ENCODE measurements at regions not wholly inside any gene's neighbourhood (a gene's known extent, or its start where the extent isn't known, plus 50 kb on each side); places are given as distances from the start of the nearest gene placed in this dataset.

DNA sequence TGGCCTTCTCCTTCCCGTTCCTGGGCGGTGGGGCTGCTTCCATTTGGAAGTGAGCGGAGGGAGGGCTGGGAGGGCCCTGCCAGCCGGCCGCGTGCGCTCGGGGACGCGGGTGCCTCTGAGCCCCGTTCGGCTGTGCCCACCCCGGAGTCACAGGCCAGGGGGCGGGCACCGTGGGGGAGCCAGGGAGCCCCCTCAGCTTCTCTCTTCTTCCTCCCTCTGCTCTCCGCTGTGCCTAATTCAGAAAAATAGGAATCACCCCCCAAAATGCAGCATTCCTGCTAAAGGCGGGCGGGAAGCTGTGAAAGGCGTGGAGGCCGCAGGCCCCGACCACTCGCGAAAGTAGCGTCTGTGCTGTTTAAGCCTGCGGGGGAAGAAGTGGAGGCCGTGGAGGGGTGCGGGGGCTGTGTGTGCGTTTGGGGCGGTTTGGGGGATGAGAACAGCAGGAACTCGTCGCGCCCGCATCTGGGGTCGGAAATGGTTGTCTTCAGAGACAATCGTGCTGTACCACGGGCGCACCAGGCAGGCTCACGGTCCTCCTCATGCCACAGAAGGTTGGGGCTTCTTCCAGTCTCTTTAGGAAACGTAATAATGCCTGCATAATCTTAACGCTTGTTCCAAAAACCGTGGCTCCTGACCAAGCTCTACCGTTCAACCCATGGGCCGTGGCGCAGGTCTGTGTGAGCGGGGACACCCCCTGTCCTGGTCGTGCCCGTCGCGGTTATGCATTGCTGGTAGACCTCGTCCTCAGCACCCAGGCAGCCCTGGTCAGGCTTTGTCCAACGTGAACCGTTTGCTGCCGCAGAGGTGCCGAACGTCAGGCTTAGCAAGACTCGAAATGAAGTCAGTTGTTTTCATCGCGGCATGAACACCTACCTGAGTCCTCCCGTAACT lies 110.4 kb upstream of the SOX1 start:
- H3K4me1 Mint-ChIP-seq = no peaks in the 10 kb centered on the region
- no peaks in the 10 kb centered on the region for H3K27me3 Mint-ChIP-seq
- TF ChIP-seq, protein P1, sequence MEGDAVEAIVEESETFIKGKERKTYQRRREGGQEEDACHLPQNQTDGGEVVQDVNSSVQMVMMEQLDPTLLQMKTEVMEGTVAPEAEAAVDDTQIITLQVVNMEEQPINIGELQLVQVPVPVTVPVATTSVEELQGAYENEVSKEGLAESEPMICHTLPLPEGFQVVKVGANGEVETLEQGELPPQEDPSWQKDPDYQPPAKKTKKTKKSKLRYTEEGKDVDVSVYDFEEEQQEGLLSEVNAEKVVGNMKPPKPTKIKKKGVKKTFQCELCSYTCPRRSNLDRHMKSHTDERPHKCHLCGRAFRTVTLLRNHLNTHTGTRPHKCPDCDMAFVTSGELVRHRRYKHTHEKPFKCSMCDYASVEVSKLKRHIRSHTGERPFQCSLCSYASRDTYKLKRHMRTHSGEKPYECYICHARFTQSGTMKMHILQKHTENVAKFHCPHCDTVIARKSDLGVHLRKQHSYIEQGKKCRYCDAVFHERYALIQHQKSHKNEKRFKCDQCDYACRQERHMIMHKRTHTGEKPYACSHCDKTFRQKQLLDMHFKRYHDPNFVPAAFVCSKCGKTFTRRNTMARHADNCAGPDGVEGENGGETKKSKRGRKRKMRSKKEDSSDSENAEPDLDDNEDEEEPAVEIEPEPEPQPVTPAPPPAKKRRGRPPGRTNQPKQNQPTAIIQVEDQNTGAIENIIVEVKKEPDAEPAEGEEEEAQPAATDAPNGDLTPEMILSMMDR (IDR thresholded peaks at IDR 0.05) = no peak
- ChIA-PET CTCF (no interaction called here), POLR2A (no interaction called here)
- no peaks in the 10 kb centered on the region for H3K9me3 Mint-ChIP-seq
- intact Hi-C loops (cut with micrococcal nuclease) = no loop called here
- no peak for DNase-seq
- ATAC-seq (ENCODE audit: low read depth) = no peak
- no peak overlapping the region for H3K27ac Mint-ChIP-seq
- H3K4me3 Mint-ChIP-seq = no peak overlapping the region
- H3K36me3 Mint-ChIP-seq (ENCODE audit: low read depth) = no peaks in the 10 kb centered on the region

DNA sequence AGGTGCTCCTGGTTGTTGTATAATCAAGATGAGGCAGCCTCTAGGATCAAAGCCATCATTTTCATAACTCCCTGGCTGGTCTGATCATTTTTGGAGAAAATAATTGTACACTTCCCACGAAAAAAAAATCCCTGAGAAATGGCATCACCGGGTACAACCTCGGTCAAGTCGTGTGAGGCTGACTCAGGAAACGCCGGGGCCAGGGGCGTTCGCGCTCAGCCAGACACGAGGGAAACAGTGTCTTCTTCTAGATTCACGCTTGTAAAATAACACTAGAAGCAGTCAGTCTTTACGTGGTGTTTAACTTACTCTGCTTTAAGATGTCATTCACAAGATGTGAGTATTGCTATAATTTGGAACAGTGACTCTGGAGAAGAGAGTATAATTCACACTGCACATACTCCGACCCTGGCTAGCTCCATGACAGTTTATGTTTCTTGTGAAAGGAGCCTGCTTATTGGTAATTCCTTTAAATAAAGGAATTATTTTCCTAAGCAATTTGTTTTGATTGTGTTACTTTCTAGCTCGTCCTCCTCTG lies 109.0 kb upstream of the SOX1 start:
- Mint-ChIP-seq H3K36me3 (ENCODE audit: low read depth) (no peaks in the 10 kb centered on the region), H3K4me1 (no peaks in the 10 kb centered on the region), H3K27me3 (no peaks in the 10 kb centered on the region), H3K27ac (no peak overlapping the region), H3K4me3 (no peak overlapping the region), H3K9me3 (no peaks in the 10 kb centered on the region)
- intact Hi-C loops (cut with micrococcal nuclease) = no loop called here
- ChIA-PET CTCF (no interaction called here), POLR2A (no interaction called here)
- no peak for ATAC-seq (ENCODE audit: low read depth)
- TF ChIP-seq, protein P1 (IDR thresholded peaks at IDR 0.05) = no peak
- no peak for DNase-seq

DNA sequence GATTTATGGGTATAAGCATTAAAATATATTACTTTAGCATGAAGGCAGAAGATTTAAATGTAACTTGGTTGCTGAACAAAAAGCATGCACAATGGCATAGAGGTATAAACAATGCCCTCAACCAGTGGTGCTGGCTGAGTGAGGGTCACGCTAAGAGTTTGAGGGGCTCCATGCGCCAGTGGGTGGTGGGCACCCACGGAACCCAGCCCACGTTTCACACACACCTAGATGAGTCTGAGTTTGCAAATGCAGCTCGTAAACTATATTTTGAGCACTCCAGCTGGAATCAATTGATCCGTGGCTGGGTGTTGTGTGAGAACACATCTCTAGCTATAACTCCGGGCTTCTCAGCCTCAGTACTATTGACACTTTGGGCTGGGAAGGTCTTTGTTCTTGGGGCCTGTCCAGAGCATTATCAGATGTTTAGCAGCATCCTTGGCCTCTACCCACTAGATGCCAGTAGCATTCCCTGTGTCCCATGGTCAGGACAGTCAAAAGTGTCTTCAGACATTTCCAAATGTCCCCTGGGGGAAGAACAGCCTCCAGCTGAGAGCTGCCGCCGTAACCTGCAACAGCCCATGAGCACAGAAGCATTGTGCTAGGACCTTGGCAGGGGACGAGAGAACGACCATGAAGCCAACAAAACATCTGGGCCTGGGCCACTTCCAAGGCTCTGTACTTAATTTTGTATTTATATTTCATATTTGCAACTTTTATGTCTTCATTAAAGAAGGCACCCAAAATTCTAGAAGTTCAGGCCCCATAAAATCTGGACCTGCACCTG lies 108.1 kb upstream of the SOX1 start:
- no peaks in the 10 kb centered on the region for H3K36me3 Mint-ChIP-seq (ENCODE audit: low read depth)

DNA sequence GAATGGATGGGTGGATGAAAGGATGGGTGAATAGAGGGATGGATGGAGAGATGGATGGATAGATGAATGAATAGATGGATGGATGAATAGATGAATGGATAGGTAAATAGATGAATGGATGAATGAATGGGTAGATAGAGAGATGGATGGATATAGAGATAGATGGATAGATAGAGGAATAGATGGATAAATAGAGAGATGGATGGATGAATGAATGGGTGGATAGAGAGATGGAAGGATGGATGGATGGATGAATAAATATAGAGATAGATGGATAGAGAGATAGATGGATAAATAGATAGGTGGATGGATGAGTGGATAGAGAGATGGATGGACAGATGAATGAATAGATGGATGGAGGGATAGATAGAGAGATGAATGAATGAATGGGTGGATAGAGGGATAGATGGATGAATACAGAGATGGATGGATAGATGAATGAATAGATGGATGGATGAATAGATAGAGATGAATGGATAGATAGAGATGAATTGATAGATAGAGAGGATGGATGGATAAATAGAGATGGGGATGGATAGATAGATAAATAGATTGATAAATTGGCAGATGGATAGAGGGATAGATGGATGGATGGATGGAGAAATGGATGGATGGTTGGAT lies 106.7 kb upstream of the SOX1 start:
- ChIA-PET CTCF (no interaction called here), POLR2A (no interaction called here)
- no peak overlapping the region for H3K4me3 Mint-ChIP-seq
- TF ChIP-seq, protein P1 (IDR thresholded peaks at IDR 0.05) = no peak
- intact Hi-C loops (cut with micrococcal nuclease) = no loop called here
- no peaks in the 10 kb centered on the region for H3K27me3 Mint-ChIP-seq
- H3K36me3 Mint-ChIP-seq (ENCODE audit: low read depth) = no peaks in the 10 kb centered on the region
- no peaks in the 10 kb centered on the region for H3K4me1 Mint-ChIP-seq
- no peak for ATAC-seq (ENCODE audit: low read depth)
- H3K27ac Mint-ChIP-seq = no peak overlapping the region
- no peaks in the 10 kb centered on the region for H3K9me3 Mint-ChIP-seq
- DNase-seq = no peak

More for the DNA sequence above, 108.1 kb upstream of the SOX1 start:
- Mint-ChIP-seq H3K4me3 (no peak overlapping the region), H3K4me1 (no peaks in the 10 kb centered on the region), H3K27me3 (no peaks in the 10 kb centered on the region), H3K27ac (no peak overlapping the region), H3K9me3 (no peaks in the 10 kb centered on the region)
- CTCF ChIA-PET = no interaction called here
- TF ChIP-seq, protein P1 (IDR thresholded peaks at IDR 0.05) = no peak
- DNase-seq = no peak
- ATAC-seq (ENCODE audit: low read depth) = no peak
- POLR2A ChIA-PET = no interaction called here
- intact Hi-C loops (cut with micrococcal nuclease) = no loop called here

DNA sequence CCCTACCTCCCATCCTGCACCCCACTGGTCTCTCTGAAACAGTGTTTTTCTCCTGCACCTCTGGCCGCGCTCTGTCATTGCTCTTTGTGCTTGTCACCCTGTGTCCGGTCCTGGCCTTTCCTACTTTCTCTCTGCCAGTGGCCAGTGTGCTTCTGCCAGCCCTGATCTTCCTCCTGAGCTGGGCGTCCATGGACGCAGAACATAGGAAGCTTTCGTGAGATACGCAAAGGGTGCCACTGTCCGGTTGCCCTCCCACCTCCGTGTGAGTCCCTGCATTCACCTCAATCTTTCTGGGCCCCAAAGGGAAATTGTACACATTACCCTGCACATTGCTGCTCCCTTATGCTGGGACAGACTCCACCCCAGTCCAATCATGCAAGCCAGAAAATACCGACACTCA lies 105.7 kb upstream of the SOX1 start:
- no peaks in the 10 kb centered on the region for H3K27me3 Mint-ChIP-seq
- ATAC-seq (ENCODE audit: low read depth) (no peak), DNase-seq (no peak)
- intact Hi-C loops (cut with micrococcal nuclease) = no loop called here
- TF ChIP-seq, protein P1 (IDR thresholded peaks at IDR 0.05) = no peak
- no peaks in the 10 kb centered on the region for H3K4me1 Mint-ChIP-seq
- no peaks in the 10 kb centered on the region for H3K36me3 Mint-ChIP-seq (ENCODE audit: low read depth)
- H3K27ac Mint-ChIP-seq = no peak overlapping the region
- CTCF ChIA-PET = no interaction called here
- no peaks in the 10 kb centered on the region for H3K9me3 Mint-ChIP-seq
- H3K4me3 Mint-ChIP-seq = no peak overlapping the region
- POLR2A ChIA-PET = no interaction called here
